HG03439 (cell line): ENCODE measurements at regions not wholly inside any gene's neighbourhood (a gene's known extent, or its start where the extent isn't known, plus 50 kb on each side); places are given as distances from the start of the nearest gene placed in this dataset.

ENCODE experiments used
- ATAC-seq: cut with Tn5 transposase; IDR thresholded peaks from one replicate; pipeline ENCODE4 v1.9.1; 2021; ENCODE audit warnings: mild to moderate bottlenecking, moderate library complexity; ENCODE audit not compliant: unreplicated experiment

DNA sequence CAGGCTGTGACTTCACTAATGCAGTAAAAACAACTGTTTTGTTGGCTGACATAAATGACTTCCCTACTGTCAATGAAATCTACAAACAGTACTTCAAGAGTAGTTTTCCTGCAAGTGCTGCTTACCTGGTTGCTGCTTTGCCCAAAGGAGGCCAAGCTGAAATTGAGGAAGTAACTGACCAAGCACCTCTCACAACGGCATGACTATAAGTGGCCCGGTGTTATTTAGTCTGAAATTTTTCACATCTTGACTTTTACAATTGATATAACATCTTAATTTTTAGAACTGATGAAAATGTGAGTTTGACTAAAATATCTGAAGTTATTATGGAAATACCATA, 274.9 kb upstream of the NR5A2 start:
- no peak for ATAC-seq

DNA sequence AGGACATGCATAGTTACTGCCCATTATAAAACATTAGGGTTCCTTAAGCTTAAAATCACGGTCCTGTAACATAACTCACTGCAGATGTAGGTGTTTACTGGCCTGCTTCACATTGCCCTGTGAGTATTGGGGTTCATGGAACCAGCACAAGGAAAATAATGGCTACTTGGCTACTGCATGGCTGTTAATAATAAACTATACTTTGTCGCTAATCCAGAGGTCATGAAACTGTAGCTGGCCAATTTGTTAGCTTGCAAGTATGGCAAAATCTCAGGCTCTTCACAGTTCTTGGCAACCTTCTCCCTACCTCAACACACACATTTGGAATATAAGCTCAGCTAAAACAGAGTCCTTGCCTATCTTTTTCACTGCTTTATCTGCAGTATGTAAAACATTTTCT, 274.0 kb upstream of the NR5A2 start:
- ATAC-seq: no peak

DNA sequence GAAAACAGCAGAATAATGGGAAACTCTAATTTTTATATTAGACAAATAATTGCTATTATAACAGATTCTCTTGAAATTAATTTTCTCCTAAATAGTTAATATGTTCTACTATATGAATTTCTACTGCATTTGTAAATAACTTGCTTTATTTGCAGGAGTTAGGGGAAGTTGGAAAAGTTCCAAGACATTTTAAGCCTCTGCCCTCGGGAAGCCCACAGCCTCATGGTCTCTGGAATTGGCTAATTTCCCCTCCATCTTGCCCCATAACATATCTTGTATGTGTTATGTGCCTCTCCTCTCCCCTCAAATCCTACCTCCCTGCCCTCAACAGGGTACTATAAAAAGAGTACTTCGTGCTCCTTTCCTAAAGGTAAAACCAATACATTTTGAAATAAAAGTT, 271.4 kb upstream of the NR5A2 start:
- ATAC-seq: no peak

DNA sequence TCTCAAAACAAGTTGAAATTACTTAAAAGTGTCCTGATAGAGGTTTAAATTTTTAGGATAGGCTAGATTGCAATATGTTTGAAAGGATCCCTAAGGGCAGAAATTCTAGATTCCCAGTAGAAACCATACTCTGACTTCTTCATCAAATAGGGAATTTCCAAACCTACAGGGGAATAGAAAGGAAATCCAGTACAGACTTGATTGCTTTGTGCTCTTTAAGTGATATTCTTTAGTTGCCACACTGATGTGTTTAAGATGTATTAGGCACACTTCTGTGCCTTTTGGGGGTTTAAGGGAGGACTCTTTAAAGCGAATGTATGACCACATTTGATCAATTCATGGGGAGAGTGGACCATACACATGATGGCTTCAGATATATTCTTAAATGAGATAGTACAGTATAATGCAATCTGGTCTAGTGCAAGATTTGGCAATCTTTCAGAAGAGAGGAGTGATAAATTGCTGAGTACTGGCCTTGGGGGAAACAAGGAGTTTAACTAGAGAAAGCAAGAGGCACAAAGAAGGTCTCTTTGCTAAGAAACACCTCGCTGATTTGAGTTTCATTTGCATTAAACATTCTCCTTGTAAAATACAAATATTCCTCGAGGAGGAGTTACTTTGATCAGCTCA, 268.8 kb upstream of the NR5A2 start:
- no peak for ATAC-seq

DNA sequence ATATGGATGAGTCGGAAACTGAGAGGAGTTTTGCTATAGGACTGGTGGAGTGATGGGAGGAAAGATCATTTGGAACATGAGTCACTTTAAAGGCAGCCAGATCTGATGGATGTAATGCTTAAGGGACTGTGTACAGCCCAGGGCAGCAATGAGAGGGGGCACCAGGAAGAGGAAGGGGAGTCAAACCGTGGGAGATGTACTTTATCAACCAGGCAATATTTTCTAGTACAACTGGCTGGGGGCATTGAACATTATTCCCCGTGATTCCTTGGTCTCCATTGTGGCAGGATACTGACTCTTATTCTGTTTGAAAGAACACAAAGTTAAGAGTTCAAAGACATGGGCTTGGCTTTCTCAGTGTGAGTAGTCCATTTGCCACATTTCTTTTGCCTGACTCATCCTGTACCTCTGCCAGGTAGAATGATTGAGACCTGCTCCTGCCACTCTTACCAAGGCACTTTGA, 268.2 kb upstream of the NR5A2 start:
- ATAC-seq: no peak

DNA sequence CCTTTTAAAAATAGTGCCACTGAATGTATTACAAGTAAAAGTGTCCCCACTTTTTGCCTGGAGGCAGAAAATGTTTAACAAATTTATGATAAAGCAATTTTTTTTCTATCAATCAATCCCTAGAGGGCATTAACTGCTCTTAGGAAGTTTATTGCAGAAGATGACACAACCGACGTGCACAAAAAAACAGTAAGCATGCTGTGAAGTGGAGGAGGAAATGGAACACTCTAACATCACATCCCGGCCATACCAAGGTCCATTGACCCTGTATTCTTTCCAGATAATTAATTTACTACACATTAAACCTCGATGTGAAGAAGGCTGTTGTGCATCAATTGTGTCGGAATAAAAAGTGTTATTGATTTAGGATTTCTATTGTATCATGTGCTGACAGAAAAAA, 264.9 kb upstream of the NR5A2 start:
- ATAC-seq: no peak

DNA sequence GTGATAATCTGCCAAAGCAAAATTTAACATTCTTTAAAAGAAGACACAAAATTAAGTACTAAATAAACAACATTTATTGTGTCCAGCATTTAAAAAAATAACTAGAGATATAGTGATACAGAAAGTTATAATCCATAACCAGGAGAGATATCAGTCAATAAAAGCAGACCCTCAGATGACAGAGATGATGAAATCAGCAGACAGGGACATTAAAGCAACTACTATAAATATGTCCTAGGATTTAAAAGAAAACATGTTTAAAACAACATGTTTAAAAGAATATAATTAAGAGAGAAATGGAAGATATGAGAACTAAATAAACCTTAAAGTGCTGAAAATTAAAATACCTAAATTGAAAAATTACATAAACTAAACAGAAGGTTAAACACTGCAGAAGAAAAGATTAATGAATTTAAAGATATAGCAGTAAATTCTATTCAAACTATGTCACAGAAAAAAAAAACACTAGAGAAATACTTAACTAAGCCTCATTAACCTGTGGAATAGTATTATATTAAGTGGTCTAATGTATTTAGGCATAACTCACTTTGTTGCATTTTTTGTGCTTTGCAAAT, 261.2 kb upstream of the NR5A2 start:
- ATAC-seq: no peak

DNA sequence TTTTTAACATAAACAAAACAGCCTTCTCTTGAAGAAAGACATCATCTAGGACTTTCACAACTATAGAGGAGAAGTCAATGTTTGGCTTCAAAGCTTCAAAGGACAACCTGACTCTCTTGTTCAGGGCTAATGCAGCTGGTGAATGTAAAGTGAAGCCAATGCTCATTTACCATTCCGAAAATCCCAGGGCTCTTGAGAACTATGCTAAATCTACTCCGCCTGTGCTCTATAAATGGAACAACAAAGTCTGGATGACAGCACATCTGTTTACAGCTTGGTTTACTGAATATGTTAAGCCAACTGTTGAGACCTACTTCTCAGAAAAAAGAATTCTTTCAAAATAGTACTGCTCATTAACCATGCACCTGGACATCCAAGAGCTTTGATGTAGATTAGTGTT, 259.8 kb upstream of the NR5A2 start:
- ATAC-seq: no peak

DNA sequence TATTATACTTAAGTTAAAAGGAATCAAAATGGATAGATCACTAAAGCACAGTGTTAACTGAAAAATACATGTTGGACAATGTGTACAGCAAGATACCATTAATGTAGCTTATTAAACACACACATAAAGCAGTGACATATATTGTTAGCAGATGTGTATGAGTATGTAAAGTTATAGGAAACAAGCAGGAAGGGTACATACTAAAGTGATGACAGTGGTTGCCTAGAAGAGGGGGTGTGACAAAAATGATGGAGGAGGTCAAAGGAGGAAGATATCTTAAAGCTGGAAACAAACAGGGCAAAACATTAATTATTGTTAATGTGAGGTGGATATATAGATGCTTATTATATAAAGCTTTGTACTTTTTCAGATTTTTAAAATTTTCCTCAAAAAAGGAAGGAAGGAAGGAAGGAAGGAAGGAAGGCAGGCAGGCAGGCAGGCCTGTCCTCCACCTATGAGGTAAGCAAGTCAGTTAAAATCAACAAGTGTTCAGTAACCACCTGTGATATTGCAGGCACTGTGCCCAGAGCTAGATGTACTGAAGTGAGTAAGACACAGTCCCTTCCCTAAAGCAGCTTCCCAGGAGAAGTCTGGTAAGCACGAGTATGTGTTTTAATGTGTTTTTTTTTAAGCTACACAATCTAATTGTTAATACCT, 252.9 kb upstream of the NR5A2 start:
- ATAC-seq: no peak

DNA sequence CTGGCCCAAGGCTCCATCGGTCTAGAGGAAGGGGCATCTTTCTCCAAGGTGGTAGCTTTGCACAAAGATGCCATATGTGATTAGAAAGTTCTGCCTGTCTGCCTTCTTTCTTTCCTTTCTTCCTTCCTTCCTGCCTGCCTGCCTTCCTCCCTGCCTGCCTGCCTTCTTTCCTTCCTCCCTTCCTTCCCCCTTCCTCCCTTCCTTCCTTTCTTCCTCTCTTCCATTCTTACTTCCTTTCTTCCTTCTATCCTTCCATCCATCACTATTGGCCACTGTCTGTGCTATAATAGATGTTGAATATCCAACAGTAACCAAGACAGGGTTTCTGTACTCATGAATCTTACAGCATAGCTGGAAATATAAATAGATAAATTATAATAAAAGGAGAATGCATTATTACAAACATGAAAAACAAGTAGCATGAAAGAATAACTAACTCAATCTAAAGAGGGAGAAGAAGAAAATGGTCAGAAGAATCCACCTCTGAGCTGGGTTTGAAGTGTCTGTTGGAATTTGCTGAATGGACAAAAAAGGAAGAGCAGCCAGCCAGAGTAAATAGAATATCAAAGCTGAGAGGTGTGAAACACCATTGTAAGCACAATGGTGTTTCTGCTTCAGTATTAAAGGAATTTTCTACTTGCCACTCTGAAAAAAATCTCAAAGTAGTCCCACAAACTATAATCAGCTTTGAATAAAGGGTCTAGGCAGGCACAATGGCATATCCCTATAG, 250.6 kb upstream of the NR5A2 start:
- ATAC-seq: no peak

DNA sequence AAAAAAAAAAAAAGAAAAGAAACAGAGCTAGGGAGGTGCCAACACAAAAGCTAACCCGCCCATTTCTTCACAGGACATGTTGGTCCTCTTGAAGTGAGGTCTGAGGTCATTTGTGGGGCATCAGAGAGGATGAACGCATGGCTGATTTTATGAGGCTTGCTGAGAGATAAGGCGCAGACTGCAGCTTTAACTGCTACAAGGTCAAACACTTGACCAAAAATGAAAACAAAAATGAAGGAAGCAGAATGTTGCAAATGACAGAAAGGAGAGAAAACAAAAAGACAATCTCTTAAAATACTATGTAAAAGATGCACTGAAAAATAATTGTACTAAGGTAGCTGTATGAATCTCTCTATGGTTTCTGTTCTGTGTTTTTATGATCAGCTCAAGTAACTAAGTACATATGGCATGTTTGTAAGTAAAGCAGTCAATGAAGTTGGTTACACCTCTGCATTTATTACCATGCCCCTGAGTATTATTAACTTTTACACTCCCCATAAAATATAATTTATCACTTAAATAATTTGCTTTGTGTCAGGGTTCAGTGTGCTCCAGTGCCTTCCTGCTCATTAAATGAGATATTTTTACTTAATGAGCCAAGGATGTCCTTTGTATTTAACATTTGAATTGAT, 249.1 kb upstream of the NR5A2 start:
- ATAC-seq: no peak

DNA sequence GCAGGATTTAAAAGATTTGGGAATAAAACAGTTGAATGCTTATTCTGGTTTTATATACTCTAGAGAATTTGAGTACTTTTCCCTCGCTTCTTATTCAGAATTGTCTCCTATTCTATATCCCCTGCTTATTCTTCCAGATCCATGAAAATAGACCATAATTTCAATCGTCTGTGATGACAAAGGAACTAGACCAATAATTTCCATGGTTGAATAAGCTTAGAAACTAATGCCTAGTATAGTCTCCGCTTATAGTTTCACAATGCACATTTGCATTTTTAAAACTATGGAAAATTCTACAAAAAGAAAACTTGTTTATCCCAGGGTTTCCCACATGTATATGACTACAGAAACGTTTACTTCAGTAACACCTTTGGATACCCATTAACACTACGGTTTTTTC, 247.4 kb upstream of the NR5A2 start:
- no peak for ATAC-seq

DNA sequence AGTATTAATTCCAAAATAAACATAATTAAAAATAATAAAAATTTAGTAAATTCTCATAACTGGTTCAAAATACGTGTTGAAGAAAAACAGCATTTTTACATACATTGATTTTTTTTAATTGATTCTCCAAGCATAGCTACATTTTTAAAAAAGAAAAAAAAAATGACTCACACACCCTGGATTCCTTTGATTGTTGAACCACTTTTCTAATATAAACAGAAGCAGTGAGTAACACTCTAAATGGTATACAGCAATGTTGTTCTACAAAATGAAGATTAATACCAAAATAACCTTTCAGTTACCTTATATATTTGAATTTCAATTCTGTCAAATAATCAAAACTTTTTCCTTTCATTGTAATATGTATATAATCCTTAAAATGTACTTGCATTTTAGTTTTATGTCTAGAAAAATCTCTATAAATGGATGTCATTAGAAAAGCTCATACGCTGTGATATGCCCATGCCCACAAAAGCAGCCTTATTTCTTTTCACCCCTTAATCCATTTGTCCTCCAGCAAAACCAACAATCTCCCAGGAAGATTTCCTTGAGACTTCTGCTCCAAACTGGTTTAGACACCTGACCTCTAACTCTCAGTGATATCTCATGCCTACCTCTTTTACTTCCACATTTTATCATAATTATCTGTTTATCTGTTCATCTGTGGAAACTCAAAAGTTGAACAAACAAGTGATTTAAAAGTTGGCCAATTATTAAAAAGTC, 246.4 kb upstream of the NR5A2 start:
- ATAC-seq: no peak

DNA sequence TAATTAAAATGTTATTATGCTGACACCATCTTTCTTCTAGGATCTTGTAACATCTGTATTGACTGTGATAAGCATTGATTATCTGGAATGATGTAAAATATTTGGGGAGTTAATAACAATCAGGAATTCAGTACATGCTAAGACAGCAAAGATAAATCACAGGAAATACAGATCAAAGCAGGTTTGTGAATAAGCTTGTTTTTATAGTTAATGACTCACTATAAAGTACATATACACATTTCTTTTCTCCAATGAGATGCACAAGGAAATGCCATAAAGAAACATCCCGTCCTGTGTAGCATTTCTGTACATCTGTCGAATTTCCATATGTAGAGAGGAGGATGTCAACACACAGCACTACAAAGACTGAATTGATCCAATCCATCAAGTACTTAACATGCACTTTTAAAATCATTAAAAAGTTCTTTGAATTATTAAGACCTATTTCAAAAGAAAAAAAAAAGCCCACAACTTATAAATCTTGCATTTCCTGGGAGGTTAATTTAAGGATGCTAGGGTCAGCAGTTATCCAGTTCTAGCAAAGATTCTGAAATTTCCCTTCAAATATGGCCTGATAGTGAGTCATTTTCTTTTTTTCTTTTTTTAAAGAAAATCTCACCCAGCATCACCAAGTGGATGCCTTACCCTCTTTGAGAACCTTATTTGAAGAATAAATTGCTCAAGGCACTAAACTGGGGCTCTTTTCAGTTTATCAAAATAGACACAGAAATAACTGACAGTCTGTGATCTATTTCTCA, 243.2 kb upstream of the NR5A2 start:
- ATAC-seq: no peak

DNA sequence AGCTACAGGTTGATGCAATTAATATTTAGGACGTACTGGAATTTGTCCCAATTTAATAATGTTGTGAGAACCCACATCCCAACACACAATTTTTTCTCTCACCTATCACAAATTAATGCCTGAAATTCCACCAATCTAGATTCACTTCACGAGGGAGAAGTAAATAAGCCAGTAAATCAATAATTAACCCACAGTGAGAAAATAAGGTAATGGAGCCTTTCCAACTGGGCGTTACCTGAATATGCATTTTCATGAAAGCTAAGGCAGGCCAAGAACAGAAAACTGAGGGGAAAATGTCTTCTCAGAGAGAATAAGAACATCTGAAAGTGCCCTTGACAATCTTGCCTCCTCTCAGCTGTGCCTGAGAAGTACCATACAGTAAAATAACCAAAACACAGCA, 240.8 kb upstream of the NR5A2 start:
- no peak for ATAC-seq

DNA sequence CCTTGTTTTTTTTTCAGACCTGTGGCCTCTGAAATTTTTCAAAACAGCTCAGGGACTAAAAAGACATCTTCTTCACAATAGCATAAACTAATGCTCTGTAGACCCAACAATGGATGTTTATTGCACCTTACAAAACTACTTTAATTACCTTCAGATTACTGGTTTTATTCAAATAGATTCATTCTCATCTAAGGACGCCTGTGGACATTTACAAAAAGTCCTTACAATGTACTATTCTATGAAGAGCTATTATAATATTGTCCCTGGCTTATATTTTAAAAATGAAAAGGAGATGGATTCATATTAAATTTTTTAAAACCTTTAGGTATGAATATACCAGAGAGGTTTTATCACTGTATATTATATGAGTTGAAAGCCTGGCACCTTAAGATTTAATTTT, 238.4 kb upstream of the NR5A2 start:
- ATAC-seq: no peak

DNA sequence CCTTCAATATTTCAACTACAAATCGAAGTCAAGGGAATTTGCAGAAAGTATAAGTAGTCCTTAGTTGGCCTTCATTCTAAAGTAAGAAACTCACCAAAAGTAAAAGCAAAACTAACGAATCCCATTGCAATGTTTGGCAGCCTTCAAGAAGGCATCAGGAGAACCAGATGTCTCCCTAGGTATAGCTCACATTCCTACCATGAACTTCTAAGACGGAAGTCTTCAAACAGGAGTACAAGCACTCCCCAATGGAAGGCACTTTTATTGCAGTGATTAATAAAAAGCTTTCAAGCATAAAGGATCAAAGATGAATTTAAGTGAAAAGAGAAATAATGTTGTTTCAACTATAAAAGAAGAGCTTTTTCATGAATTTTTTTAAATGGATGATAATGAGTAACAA, 236.0 kb upstream of the NR5A2 start:
- ATAC-seq: no peak

DNA sequence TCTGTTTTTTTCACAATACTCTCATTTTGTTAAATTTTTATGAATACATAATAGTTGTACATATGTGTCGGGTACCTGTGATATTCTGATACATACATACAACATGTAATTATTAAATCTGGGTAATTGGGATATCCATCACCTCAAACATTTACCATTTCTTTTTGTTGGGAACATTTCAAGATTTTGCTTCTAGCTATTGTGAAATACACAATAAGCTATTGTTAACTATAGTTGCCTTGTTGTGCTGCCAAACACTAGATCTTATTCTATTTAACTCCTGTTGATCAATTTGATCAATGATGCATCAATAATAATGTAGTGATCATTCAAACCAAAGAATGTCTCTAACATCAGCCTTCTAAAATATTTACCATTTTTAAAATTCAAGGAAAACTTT, 234.6 kb upstream of the NR5A2 start:
- ATAC-seq: no peak

DNA sequence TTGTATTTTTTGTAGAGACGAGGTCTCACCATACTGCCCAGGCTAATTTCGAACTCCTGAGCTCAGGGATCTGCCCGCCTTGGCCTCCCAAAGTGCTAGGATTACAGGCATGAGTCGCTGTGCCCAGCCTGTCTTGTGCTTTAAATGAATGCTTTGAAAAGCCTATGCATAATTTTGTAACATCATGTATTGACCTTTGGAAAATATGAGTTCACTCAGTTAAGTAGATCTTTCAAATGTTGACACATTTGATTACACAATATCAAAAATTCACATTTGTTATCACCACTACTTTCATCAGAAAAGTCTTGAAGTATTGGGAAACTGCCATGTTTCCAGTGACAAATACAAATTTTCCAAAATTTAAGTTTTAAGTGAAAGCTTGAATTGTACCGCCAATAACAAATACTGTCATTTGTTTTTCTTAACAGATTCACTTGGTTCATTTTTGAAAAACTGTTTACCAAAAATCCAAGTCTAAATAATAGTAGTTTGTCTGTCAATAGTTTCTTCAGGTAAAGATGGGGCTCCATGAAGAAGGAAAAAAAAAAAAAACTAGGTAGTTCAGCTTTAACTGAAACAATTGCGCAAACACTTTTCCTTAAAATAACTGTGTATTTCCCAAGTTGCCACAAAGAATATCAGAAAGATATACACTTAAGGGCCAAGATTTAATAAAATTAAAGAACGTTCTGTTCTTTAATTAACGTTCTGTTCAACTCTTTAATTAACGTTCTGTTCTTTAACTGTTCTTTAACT, 233.2 kb upstream of the NR5A2 start:
- no peak for ATAC-seq

DNA sequence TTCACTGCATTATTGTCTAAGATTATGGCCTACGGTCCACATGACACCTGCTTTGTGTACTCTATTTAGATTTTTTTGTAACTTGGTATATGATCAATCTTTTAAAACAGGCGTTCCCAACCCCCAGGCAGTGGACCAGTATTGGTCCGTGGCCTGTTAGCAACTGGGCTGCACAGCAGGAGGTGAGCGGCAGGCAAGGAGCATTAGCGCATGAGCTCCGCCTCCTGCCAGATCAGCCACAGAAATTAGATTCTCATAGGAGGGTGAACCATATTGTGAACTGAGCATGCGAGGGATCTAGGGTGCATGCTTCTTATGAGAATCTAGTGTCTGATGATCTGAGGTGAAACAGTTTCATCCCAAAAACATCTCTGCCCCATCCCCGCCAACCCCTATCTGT, 228.4 kb upstream of the NR5A2 start:
- ATAC-seq: no peak
